ENCODE measurements at regions not wholly inside any gene's neighbourhood (a gene's known extent, or its start where the extent isn't known, plus 50 kb on each side); places are given as distances from the start of the nearest gene placed in this dataset.

GRCh38 chr5:58135571-58136335 lies 324.1 kb downstream of the PLK2 start:
- H3K36me3 ChIP-seq (ENCODE audit: insufficient read depth, low read length), result no peaks in the 10 kb centered on the region
- no peaks in the 10 kb centered on the region for H3K79me2 ChIP-seq (ENCODE audit: insufficient read depth, low read length)
- no peaks in the 10 kb centered on the region for H3K27me3 ChIP-seq (ENCODE audit: insufficient read depth, low read length)
- FAIRE-seq (peak; percentile 43), DNase-seq (ENCODE audit: low read depth) (peak; percentile 57)
- no peaks in the 10 kb centered on the region for H3K9me3 ChIP-seq (ENCODE audit: insufficient read depth, low read depth, low read length)
- TF ChIP-seq CTCF (IDR thresholded peaks at IDR 0.05; ENCODE audit: insufficient read depth, low read depth, low read length) (no peak), EZH2 (IDR thresholded peaks at IDR 0.05; ENCODE audit: insufficient read depth, low read length) (no peak)
- H3K4me2 ChIP-seq (ENCODE audit: low read length), result peak overlapping the region; percentile 1
- H2AFZ ChIP-seq (ENCODE audit: low read depth, low read length), result no peak overlapping the region
- Mint-ChIP-seq H3K27ac (ENCODE audit: unreplicated experiment) (no peak overlapping the region), H3K4me1 (ENCODE audit: low read depth, unreplicated experiment) (peaks cover 9% of the 10 kb centered on the region), H3K36me3 (ENCODE audit: low read depth, unreplicated experiment) (no peaks in the 10 kb centered on the region), H3K4me3 (ENCODE audit: unreplicated experiment) (no peak overlapping the region), H3K27me3 (ENCODE audit: low read depth, unreplicated experiment) (no peaks in the 10 kb centered on the region), H3K9me3 (ENCODE audit: unreplicated experiment) (no peaks in the 10 kb centered on the region)
- H4K20me1 ChIP-seq (ENCODE audit: insufficient read depth, low read length), result no peaks in the 10 kb centered on the region
- no peak overlapping the region for H3K9ac ChIP-seq (ENCODE audit: low read length)
- H3K27ac ChIP-seq (ENCODE audit: low read depth, low read length), result peak overlapping the region; percentile 3
- H3K4me1 ChIP-seq (ENCODE audit: insufficient read depth, low read length), result peaks cover 11% of the 10 kb centered on the region
- no peak overlapping the region for H3K4me3 ChIP-seq (ENCODE audit: insufficient read depth, low read depth, low read length)

DNA sequence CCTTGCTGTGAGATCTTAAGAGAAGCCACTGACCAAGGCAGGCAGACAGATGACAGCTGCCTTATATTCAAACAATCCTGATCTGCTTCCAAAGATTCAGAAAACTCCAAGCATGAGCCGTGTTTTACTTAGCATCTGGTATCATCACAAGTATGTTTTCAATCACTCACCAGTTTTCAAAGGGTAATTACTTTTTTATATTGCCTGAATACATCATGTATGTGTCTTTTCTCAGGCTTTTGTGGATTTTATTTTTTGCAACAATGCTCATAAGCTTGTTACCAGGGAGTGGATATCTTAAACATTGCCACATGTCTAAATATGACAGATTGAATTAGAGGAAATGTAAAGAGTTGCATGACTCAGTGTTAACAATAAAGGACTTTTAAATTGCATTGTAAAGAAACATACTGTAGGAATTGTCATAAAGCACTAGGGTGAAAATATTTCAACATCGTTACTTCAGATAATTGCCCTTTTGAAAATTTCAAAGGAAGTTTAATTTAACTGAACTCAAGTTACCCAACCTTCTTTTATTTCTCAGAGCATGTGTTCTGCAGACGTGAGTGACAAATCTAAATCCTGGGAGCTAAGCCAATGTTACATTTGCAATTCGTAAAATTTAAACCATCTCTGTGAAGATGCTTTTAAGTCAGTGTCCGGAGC lies 326.1 kb downstream of the PLK2 start:
- H3K27ac ChIP-seq (ENCODE audit: low read depth, low read length), result no peak overlapping the region
- H3K27me3 ChIP-seq (ENCODE audit: insufficient read depth, low read length), result no peaks in the 10 kb centered on the region
- H3K36me3 ChIP-seq (ENCODE audit: insufficient read depth, low read length), result no peaks in the 10 kb centered on the region
- Mint-ChIP-seq H3K36me3 (ENCODE audit: low read depth, unreplicated experiment) (no peaks in the 10 kb centered on the region), H3K27ac (ENCODE audit: unreplicated experiment) (no peak overlapping the region), H3K4me1 (ENCODE audit: low read depth, unreplicated experiment) (peaks cover 9% of the 10 kb centered on the region), H3K4me3 (ENCODE audit: unreplicated experiment) (no peak overlapping the region), H3K27me3 (ENCODE audit: low read depth, unreplicated experiment) (no peaks in the 10 kb centered on the region), H3K9me3 (ENCODE audit: unreplicated experiment) (no peaks in the 10 kb centered on the region)
- DNase-seq (ENCODE audit: low read depth) (peak; percentile 50), FAIRE-seq (peak; percentile 64)
- H3K79me2 ChIP-seq (ENCODE audit: insufficient read depth, low read length), result no peaks in the 10 kb centered on the region
- peaks cover 11% of the 10 kb centered on the region for H3K4me1 ChIP-seq (ENCODE audit: insufficient read depth, low read length)
- no peaks in the 10 kb centered on the region for H4K20me1 ChIP-seq (ENCODE audit: insufficient read depth, low read length)
- H3K9ac ChIP-seq (ENCODE audit: low read length), result no peak overlapping the region
- H3K4me3 ChIP-seq (ENCODE audit: insufficient read depth, low read depth, low read length), result no peak overlapping the region
- no peaks in the 10 kb centered on the region for H3K9me3 ChIP-seq (ENCODE audit: insufficient read depth, low read depth, low read length)
- H3K4me2 ChIP-seq (ENCODE audit: low read length), result no peak overlapping the region
- H2AFZ ChIP-seq (ENCODE audit: low read depth, low read length), result no peak overlapping the region
- TF ChIP-seq EZH2 (IDR thresholded peaks at IDR 0.05; ENCODE audit: insufficient read depth, low read length) (no peak), CTCF (IDR thresholded peaks at IDR 0.05; ENCODE audit: insufficient read depth, low read depth, low read length) (no peak)

- Mint-ChIP-seq H3K36me3 (ENCODE audit: low read depth, unreplicated experiment) (no peaks in the 10 kb centered on the region), H3K27ac (ENCODE audit: unreplicated experiment) (no peak overlapping the region), H3K4me3 (ENCODE audit: unreplicated experiment) (no peak overlapping the region), H3K9me3 (ENCODE audit: unreplicated experiment) (no peaks in the 10 kb centered on the region), H3K4me1 (ENCODE audit: low read depth, unreplicated experiment) (peaks cover 9% of the 10 kb centered on the region), H3K27me3 (ENCODE audit: low read depth, unreplicated experiment) (no peaks in the 10 kb centered on the region)
- Histone ChIP-seq H2AFZ (ENCODE audit: low read depth, low read length) (no peak overlapping the region), H3K79me2 (ENCODE audit: insufficient read depth, low read length) (no peaks in the 10 kb centered on the region), H3K4me1 (ENCODE audit: insufficient read depth, low read length) (peaks cover 11% of the 10 kb centered on the region), H3K4me2 (ENCODE audit: low read length) (no peak overlapping the region), H3K27me3 (ENCODE audit: insufficient read depth, low read length) (no peaks in the 10 kb centered on the region), H3K27ac (ENCODE audit: low read depth, low read length) (no peak overlapping the region), H3K36me3 (ENCODE audit: insufficient read depth, low read length) (no peaks in the 10 kb centered on the region), H3K4me3 (ENCODE audit: insufficient read depth, low read depth, low read length) (no peak overlapping the region), H3K9me3 (ENCODE audit: insufficient read depth, low read depth, low read length) (no peaks in the 10 kb centered on the region), H3K9ac (ENCODE audit: low read length) (no peak overlapping the region), H4K20me1 (ENCODE audit: insufficient read depth, low read length) (no peaks in the 10 kb centered on the region)
- FAIRE-seq (peak; percentile 63), DNase-seq (ENCODE audit: low read depth) (no peak)
- no peak for TF ChIP-seq EZH2 (IDR thresholded peaks at IDR 0.05; ENCODE audit: insufficient read depth, low read length)
Observed at GRCh38 chr5:58133216-58133615, 326.7 kb downstream of the PLK2 start.
